ENCODE measurements at regions not wholly inside any gene's neighbourhood (a gene's known extent, or its start where the extent isn't known, plus 50 kb on each side); places are given as distances from the start of the nearest gene placed in this dataset.

- no peak for TF ChIP-seq POLR2A (IDR thresholded peaks at IDR 0.05)
- no peak for TF ChIP-seq CTCF (IDR thresholded peaks at IDR 0.05)
Observed at GRCh38 chr5:147046894-147047293, 168.3 kb upstream of the PPP2R2B start.
